GM12865 (cell line): ENCODE measurements at regions not wholly inside any gene's neighbourhood (a gene's known extent, or its start where the extent isn't known, plus 50 kb on each side); places are given as distances from the start of the nearest gene placed in this dataset.
"Not testable (repeated sequence)": the region's sequence is repeated elsewhere in the genome, so short reads cannot be mapped to it uniquely, and the experiment has no call there.

ENCODE experiments used
- DNase-seq: peaks from one replicate; pipeline ENCODE4 v3.0.0; 2010; ENCODE audit warnings: low read depth
- H3K4me3 ChIP-seq: 2 replicates; pipeline ENCODE4 v1.5.1; 2011; ENCODE audit warnings: mild to moderate bottlenecking, low read depth, low read length, control low read depth
- TF ChIP-seq, protein P1 (sequence below): IDR thresholded peaks from 2 replicates; pipeline ENCODE4 v1.5.1; 2011; ENCODE audit warnings: low read length, control low read depth, low read depth, inconsistent platforms; ENCODE audit not compliant: insufficient read depth; ENCODE audit errors: missing control alignments

DNA sequence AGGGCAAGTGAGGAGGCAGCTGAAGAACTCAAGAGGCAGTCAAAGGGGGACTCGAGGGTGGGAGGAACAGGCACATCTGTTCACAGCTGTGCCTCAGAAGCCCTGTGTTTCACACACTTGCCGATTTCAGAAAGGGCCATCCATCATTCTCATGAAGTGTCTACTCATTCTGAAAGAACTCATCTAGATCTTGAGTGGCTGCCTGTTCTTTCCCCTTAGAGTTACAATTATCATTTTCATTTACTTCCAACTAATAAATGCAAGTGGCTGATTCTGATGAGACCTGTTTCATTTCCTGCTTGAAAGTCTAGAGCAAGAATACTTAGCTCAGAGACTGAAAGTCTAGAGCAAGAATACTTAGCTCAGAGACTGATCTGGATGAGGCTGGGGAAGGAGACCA is 1145.1 kb downstream of the UQCRFS1 start:
- TF ChIP-seq, protein P1, sequence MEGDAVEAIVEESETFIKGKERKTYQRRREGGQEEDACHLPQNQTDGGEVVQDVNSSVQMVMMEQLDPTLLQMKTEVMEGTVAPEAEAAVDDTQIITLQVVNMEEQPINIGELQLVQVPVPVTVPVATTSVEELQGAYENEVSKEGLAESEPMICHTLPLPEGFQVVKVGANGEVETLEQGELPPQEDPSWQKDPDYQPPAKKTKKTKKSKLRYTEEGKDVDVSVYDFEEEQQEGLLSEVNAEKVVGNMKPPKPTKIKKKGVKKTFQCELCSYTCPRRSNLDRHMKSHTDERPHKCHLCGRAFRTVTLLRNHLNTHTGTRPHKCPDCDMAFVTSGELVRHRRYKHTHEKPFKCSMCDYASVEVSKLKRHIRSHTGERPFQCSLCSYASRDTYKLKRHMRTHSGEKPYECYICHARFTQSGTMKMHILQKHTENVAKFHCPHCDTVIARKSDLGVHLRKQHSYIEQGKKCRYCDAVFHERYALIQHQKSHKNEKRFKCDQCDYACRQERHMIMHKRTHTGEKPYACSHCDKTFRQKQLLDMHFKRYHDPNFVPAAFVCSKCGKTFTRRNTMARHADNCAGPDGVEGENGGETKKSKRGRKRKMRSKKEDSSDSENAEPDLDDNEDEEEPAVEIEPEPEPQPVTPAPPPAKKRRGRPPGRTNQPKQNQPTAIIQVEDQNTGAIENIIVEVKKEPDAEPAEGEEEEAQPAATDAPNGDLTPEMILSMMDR, result no peak
- peak; percentile 92 for DNase-seq
- peak overlapping the region; percentile 47 for H3K4me3 ChIP-seq

DNA sequence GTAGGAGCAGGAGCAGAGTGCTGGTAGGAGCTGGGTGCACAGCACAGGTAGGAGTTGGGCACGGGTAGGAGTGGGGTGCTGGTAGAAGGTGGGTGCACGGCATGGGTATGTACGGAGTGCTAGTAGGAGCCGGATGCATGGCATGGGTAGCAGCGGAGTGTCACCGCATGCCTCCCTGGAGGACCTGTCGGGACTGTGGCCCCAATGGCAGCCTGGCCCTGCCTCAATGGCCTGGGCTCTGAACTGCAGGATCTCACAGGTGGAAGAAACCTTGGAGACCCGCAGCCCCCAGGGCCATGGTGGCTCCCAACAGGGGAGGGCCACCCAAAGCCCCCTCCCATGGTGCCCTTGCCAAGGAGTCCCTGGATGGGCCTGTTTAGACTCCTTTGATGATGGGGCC is 1146.0 kb downstream of the UQCRFS1 start:
- no peak overlapping the region for H3K4me3 ChIP-seq
- TF ChIP-seq, protein P1, result no peak

DNA sequence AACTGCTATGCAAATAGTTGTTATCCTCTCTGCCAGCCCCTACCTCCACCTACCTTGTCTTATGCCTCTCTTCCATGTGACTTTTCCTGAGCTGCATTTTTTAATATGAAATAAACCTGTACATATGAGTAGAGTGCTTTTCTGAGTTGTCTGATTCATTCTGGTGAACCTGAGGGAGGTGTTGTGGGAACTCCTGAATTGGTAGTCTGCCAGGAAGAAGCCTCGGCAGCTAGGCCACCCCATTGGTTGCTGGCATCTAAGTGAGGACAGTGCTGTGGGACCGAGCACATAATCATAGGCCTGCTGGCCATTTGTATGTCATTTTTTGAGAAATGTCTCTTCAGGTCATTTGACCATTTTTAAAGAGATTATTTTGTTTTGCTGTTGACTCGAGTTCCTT is 1146.8 kb downstream of the UQCRFS1 start:
- H3K4me3 ChIP-seq, result 0 out of 2 replicates have a peak overlapping the region, but pooled peaks have one; percentile 9
- DNase-seq, result peak; percentile 61
- TF ChIP-seq, protein P1, result no peak

More for the DNA sequence above, 1146.0 kb downstream of the UQCRFS1 start:
- no peak for DNase-seq

DNA sequence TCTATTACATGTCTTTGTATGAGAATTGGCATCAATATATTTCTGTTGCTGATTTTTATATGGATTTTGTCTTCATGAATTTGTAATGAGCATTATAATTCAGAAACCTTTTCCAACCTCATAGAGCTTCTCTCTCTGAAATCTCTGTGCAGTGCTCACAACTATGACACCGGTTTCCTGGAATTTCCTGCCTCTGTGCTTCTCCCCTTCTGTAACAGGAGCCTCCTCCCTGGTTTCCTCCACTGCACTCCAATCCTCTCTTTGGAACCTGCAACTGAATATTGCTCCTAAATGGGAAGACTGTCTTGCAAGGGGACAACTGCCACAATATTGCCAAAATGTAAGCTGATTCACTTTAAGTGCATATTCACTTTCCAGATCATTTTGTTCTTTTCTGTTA is 1147.9 kb downstream of the UQCRFS1 start:
- DNase-seq, result no peak
- TF ChIP-seq, protein P1, result no peak
- H3K4me3 ChIP-seq, result no peak overlapping the region

DNA sequence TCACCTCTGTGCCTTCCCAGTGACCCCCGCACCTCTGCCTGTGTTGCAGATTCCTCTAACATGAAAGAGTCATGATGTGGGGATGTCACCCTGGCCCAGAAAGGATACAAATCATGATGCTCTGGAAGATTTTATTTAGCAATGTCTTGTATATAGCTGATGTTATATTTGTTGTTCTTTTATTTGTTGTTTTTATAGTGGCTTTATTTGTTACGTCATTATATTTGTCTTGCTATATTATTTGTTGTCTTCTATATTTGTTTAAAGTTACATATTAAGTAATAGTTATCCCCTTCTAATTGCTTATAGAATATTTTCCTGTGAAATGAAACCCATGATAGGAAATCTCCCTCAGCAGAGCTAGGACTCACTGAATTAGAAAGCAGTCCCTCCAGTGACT is 1149.2 kb downstream of the UQCRFS1 start:
- TF ChIP-seq, protein P1, result no peak
- DNase-seq, result no peak
- H3K4me3 ChIP-seq, result no peak overlapping the region

DNA sequence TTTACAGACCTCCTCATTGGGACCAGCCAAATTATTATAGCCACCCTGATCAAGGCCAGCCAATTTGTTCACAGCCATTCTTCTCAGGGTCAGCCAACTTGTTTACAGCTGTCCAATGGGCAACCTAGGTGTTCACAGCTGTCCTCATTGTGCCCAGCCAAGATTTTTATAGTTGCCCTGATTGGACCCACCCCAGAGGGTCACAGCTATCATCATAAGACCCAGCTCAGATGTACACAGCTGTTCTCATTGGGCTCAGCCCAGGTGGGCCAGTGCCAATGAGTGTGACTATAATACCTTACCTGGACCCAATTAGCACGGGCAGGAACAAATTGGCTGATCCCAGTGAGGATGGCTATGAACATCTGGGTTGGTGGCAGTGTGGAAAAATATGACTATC is 1151.8 kb downstream of the UQCRFS1 start:
- H3K4me3 ChIP-seq, result no peak overlapping the region
- TF ChIP-seq, protein P1, result no peak
- no peak for DNase-seq

DNA sequence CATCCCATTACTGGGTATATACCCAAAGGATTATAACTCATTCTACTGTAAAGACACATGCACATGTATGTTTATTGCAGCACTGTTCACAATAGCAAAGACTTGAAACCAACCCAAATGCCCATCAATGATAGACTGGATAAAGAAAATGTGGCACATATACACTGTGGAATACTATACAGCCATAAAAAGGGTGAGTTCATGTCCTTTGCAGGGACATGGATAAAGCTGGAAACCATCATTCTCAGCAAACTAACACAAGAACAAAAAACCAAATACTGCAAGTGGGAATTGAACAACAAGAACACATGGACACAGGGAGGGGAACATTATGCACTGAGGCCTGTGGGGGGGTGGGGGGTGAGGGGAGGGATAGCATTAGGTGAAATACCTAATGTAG is 1155.9 kb downstream of the UQCRFS1 start:
- not testable (repeated sequence) for H3K4me3 ChIP-seq, DNase-seq
